ENCODE measurements at regions not wholly inside any gene's neighbourhood (a gene's known extent, or its start where the extent isn't known, plus 50 kb on each side); places are given as distances from the start of the nearest gene placed in this dataset.

GRCh38 chr9:129434187-129434586 is 186.7 kb downstream of the C9orf50 start:
- no peak for TF ChIP-seq GATA2 (IDR thresholded peaks at IDR 0.05; ENCODE audit: low read depth, low read length)
- TF ChIP-seq GATA3 (IDR thresholded peaks at IDR 0.05; ENCODE audit: low read depth, low read length), result no peak

Data from SH-SY5Y (cell line).